ENCODE measurements at regions not wholly inside any gene's neighbourhood (a gene's known extent, or its start where the extent isn't known, plus 50 kb on each side); places are given as distances from the start of the nearest gene placed in this dataset.

GRCh38 chr6:10174056-10174455 lies 240.8 kb downstream of the TFAP2A start:
- TF ChIP-seq USF1 (IDR thresholded peaks at IDR 0.05) (no peak), YY1 (IDR thresholded peaks at IDR 0.05; ENCODE audit: low read depth) (no peak), EP300 (IDR thresholded peaks at IDR 0.05; ENCODE audit: borderline replicate concordance) (no peak), NFIC (IDR thresholded peaks at IDR 0.05) (no peak), CEBPB (IDR thresholded peaks at IDR 0.05) (no peak), RAD21 (IDR thresholded peaks at IDR 0.05; ENCODE audit: low read depth) (no peak), MAX (IDR thresholded peaks at IDR 0.05) (no peak), REST (IDR thresholded peaks at IDR 0.05; ENCODE audit: low read depth) (no peak), TAF1 (IDR thresholded peaks at IDR 0.05; ENCODE audit: low read depth) (no peak), EGR1 (IDR thresholded peaks at IDR 0.05) (no peak), TCF12 (IDR thresholded peaks at IDR 0.05; ENCODE audit: low read depth) (no peak), CREB1 (IDR thresholded peaks at IDR 0.05; ENCODE audit: low read depth) (no peak), ZBTB7A (IDR thresholded peaks at IDR 0.05; ENCODE audit: low read depth) (no peak)

Data from Ishikawa (cell line).